Activated CD4-positive, alpha-beta T cell treated with anti-CD3 and anti-CD28 coated beads, Interleukin-2, amount 10 ng/mL, durations not matched to agents 7 days and 5 days (primary cell): ENCODE measurements at regions not wholly inside any gene's neighbourhood (a gene's known extent, or its start where the extent isn't known, plus 50 kb on each side); places are given as distances from the start of the nearest gene placed in this dataset.
"Not testable (repeated sequence)": the region's sequence is repeated elsewhere in the genome, so short reads cannot be mapped to it uniquely, and the experiment has no call there.

Source experiments
- CTCF ChIA-PET: fragments of 350-600 bp; sonication (Branson Sonifier 250); formaldehyde crosslinking; loops from one replicate; lab custom pipeline; 2021; ENCODE audit warnings: antibody characterized with exemption; lab: Charles Lee
- POLR2A ChIA-PET: fragments of 350-600 bp; sonication (Branson Sonifier 250); formaldehyde crosslinking; loops from one replicate; lab custom pipeline; 2021; ENCODE audit warnings: antibody characterized with exemption; lab: Charles Lee
- DNase-seq: peaks from one replicate; pipeline ENCODE4 v3.0.0-alpha.2; 2020
- H3K27ac Mint-ChIP-seq: one replicate; pipeline ENCODE4 v1.8.0; 2021; ENCODE audit warnings: mild to moderate bottlenecking, moderate library complexity, mixed read lengths
- H3K27me3 Mint-ChIP-seq: one replicate; pipeline ENCODE4 v1.8.0; 2021; ENCODE audit warnings: mixed read lengths
- H3K36me3 Mint-ChIP-seq: one replicate; pipeline ENCODE4 v1.8.0; 2021; ENCODE audit warnings: low read depth, mixed read lengths
- H3K4me1 Mint-ChIP-seq: one replicate; pipeline ENCODE4 v1.8.0; 2021; ENCODE audit warnings: mixed read lengths
- H3K4me3 Mint-ChIP-seq: one replicate; pipeline ENCODE4 v1.8.0; 2021; ENCODE audit warnings: mild to moderate bottlenecking, moderate library complexity, mixed read lengths
- H3K9me3 Mint-ChIP-seq: one replicate; pipeline ENCODE4 v1.8.0; 2021; ENCODE audit warnings: mixed read lengths

DNA sequence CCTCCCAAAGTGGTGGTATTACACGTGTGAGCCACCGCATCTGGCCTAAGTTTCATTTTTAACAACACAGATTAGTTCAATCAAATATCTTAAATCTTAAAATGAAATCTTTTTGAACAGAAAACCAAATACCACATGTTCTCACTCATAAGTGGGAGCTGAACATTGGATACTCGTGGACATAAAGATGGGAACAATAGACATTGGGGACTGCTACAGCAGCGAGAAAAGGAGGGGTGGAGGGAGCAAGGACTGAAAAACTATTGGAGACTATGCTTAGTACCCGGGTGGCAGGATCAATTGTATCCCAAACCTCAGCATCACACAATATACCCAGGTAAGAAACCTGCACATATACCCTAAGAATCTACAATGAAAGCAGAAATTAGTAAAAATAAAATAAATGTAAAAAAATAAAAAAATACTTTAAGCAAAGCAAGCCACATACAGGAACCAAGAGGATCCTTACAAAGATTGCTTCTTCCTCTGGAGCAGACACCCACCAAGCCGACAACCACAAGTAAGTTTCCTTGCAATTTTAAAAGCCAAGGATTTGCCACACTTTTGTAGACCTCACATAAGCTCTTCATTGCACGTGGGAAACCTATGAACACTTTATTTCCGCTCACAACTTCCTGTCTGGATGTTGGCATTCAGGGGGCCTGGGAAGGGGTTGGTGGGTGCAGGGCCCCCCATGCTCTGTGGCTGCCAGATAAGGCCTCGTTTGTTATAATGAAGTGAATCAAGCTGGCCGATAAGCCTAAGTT is 147.9 kb downstream of the MYCN start:
- no peak overlapping the region for H3K27ac Mint-ChIP-seq
- ChIA-PET POLR2A (no interaction called here), CTCF (no interaction called here)
- no peaks in the 10 kb centered on the region for H3K27me3 Mint-ChIP-seq
- no peak overlapping the region for H3K4me3 Mint-ChIP-seq
- H3K9me3 Mint-ChIP-seq, result no peaks in the 10 kb centered on the region
- no peaks in the 10 kb centered on the region for H3K36me3 Mint-ChIP-seq
- no peaks in the 10 kb centered on the region for H3K4me1 Mint-ChIP-seq
- DNase-seq, result no peak

GRCh38 chr2:16086136-16086535 is 145.8 kb downstream of the MYCN start:
- not testable (repeated sequence) for H3K4me1 Mint-ChIP-seq, H3K9me3 Mint-ChIP-seq

GRCh38 chr2:16085073-16085472 is 144.7 kb downstream of the MYCN start:
- ChIA-PET CTCF (no interaction called here), POLR2A (no interaction called here)
- DNase-seq, result no peak
- Mint-ChIP-seq H3K4me1 (no peaks in the 10 kb centered on the region), H3K9me3 (no peaks in the 10 kb centered on the region), H3K27me3 (no peaks in the 10 kb centered on the region), H3K36me3 (no peaks in the 10 kb centered on the region), H3K27ac (no peak overlapping the region), H3K4me3 (no peak overlapping the region)

More at GRCh38 chr2:16086136-16086535, 145.8 kb downstream of the MYCN start:
- H3K36me3 Mint-ChIP-seq, POLR2A ChIA-PET, H3K27me3 Mint-ChIP-seq, DNase-seq, H3K4me3 Mint-ChIP-seq, H3K27ac Mint-ChIP-seq, CTCF ChIA-PET: not testable (repeated sequence)

GRCh38 chr2:16084274-16084673 is 143.9 kb downstream of the MYCN start:
- no peaks in the 10 kb centered on the region for H3K4me1 Mint-ChIP-seq
- H3K36me3 Mint-ChIP-seq, result no peaks in the 10 kb centered on the region
- DNase-seq, result no peak
- H3K27me3 Mint-ChIP-seq, result no peaks in the 10 kb centered on the region
- ChIA-PET POLR2A (no interaction called here), CTCF (no interaction called here)
- H3K27ac Mint-ChIP-seq, result no peak overlapping the region
- no peak overlapping the region for H3K4me3 Mint-ChIP-seq
- no peaks in the 10 kb centered on the region for H3K9me3 Mint-ChIP-seq

- no peak overlapping the region for H3K4me3 Mint-ChIP-seq
- CTCF ChIA-PET, result interaction anchor here (0.7 kb wide), 1 partner anchor 22 kb away, joined by 3 read pairs; no protein-coding TSS in a partner anchor
- no peaks in the 10 kb centered on the region for H3K4me1 Mint-ChIP-seq
- H3K9me3 Mint-ChIP-seq, result no peaks in the 10 kb centered on the region
- POLR2A ChIA-PET, result no interaction called here
- no peak overlapping the region for H3K27ac Mint-ChIP-seq
- DNase-seq, result no peak
- no peaks in the 10 kb centered on the region for H3K36me3 Mint-ChIP-seq
- H3K27me3 Mint-ChIP-seq, result no peaks in the 10 kb centered on the region
These were observed 141.9 kb downstream of the MYCN start for GRCh38 chr2:16082276-16082675.

DNA sequence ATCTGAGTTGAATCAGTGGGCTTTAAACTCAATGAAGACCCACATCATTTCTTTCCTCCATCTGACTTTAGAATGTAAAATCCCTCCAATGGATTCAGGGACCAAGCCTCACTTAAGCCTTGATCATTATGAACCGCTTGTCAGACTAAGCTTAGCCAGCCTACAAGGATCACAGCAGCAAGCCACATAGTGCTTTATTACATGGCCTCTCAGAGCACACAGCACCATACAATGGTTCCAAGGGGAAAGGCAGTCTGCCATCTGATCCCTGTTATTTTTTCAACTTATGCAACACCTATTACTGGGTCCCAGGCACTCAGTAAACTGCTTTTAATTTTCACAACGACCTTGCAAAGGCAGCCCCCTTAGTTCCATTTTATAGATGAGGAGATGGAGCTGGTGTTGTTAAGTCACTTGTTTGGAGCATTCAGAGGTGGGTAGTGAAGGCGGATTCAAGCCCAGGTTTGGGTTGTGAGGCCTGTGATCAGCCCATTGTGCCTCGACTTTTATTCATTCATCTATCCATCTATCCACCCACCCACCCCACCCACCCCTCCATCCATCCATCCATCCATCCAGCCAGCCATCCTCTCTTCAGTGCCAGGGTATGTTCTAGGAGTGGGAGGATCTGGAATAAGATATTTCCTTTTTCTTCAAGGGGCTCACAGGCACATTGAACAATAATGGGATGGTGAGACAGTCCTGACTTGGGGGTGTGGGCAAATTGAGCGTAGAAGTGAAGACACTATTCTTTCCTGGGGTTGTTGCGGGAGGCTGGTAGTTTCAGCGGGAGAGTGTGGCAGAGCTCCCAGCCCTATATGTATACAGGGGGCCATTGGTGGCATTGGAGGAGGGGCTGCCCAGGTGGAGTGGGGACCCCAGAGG is 141.2 kb downstream of the MYCN start:
- Mint-ChIP-seq H3K9me3 (no peaks in the 10 kb centered on the region), H3K36me3 (no peaks in the 10 kb centered on the region), H3K4me3 (no peak overlapping the region), H3K4me1 (no peaks in the 10 kb centered on the region), H3K27me3 (no peaks in the 10 kb centered on the region), H3K27ac (no peak overlapping the region)
- CTCF ChIA-PET, result interaction anchor here (0.7 kb wide), 1 partner anchor 22 kb away, joined by 3 read pairs; no protein-coding TSS in a partner anchor
- no peak for DNase-seq
- POLR2A ChIA-PET, result no interaction called here

GRCh38 chr2:16080516-16080915 is 140.2 kb downstream of the MYCN start:
- no peaks in the 10 kb centered on the region for H3K27me3 Mint-ChIP-seq

DNA sequence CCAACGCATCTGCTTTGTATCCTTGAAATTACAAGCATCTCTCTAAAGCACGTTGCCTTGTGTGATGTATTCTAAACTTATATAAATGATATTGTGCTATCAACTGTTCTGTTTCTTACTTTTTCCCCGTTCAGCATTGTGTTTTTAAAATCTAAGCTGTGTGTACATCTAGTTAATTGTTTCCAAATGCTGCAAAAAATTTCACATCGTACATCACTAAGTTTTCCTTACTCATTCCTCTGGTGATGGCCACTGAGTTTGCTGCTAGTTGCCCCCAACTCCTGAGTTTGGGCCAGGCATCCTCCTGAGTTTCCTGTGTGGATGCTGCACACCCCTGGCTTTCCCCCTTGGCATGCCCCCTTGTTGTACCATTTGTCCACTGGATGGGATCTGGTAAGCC is 139.7 kb downstream of the MYCN start:
- Mint-ChIP-seq H3K27ac (no peak overlapping the region), H3K4me1 (no peaks in the 10 kb centered on the region), H3K4me3 (no peak overlapping the region), H3K36me3 (no peaks in the 10 kb centered on the region), H3K27me3 (no peaks in the 10 kb centered on the region), H3K9me3 (no peaks in the 10 kb centered on the region)
- CTCF ChIA-PET, result no interaction called here
- POLR2A ChIA-PET, result interaction anchor here (0.6 kb wide), 1 partner anchor 15 kb away, joined by 13 read pairs; no protein-coding TSS in a partner anchor
- DNase-seq, result no peak

More at GRCh38 chr2:16080516-16080915, 140.2 kb downstream of the MYCN start:
- Mint-ChIP-seq H3K4me3 (no peak overlapping the region), H3K4me1 (no peaks in the 10 kb centered on the region), H3K36me3 (no peaks in the 10 kb centered on the region), H3K9me3 (no peaks in the 10 kb centered on the region), H3K27ac (no peak overlapping the region)
- CTCF ChIA-PET, result no interaction called here
- POLR2A ChIA-PET, result interaction anchor here (0.6 kb wide), 1 partner anchor 15 kb away, joined by 13 read pairs; no protein-coding TSS in a partner anchor
- DNase-seq, result no peak

- ChIA-PET POLR2A (interaction anchor here (0.6 kb wide), 1 partner anchor 16 kb away, joined by 13 read pairs; no protein-coding TSS in a partner anchor), CTCF (no interaction called here)
- no peak overlapping the region for H3K27ac Mint-ChIP-seq
- H3K9me3 Mint-ChIP-seq, result no peaks in the 10 kb centered on the region
- no peaks in the 10 kb centered on the region for H3K27me3 Mint-ChIP-seq
- DNase-seq, result no peak
- no peak overlapping the region for H3K4me3 Mint-ChIP-seq
- H3K36me3 Mint-ChIP-seq, result no peaks in the 10 kb centered on the region
- no peaks in the 10 kb centered on the region for H3K4me1 Mint-ChIP-seq
These were observed 139.3 kb downstream of the MYCN start for GRCh38 chr2:16079637-16080036.

DNA sequence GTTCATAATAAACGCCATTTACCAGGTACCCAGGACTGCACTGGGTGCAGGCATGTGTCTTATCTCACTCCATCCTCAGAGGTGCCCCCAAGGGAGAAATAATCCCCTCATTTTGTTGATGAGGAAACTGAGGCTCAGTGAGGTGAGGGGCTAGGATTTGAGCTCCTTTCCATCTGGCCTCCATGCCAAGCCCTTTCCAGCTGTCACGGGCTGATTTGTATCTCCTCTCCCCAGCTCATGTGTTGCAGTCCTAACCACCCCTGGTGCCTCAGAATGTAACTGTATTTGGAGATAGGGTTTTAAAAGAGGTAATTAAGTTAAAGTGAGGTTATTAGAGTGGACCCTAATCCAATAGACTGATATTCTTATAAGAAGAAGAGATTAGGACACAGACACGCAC is 137.3 kb downstream of the MYCN start:
- no peaks in the 10 kb centered on the region for H3K27me3 Mint-ChIP-seq
- CTCF ChIA-PET, result no interaction called here

GRCh38 chr2:16076911-16077310 is 136.6 kb downstream of the MYCN start:
- Mint-ChIP-seq H3K27ac (no peak overlapping the region), H3K36me3 (no peaks in the 10 kb centered on the region), H3K27me3 (no peaks in the 10 kb centered on the region), H3K4me3 (no peak overlapping the region), H3K9me3 (no peaks in the 10 kb centered on the region), H3K4me1 (no peaks in the 10 kb centered on the region)
- DNase-seq, result no peak
- CTCF ChIA-PET, result no interaction called here
- POLR2A ChIA-PET, result no interaction called here

More for the DNA sequence above, 137.3 kb downstream of the MYCN start:
- Mint-ChIP-seq H3K36me3 (no peaks in the 10 kb centered on the region), H3K4me1 (no peaks in the 10 kb centered on the region), H3K27ac (no peak overlapping the region), H3K9me3 (no peaks in the 10 kb centered on the region), H3K4me3 (no peak overlapping the region)
- no peak for DNase-seq
- POLR2A ChIA-PET, result no interaction called here

- no peak for DNase-seq
- Mint-ChIP-seq H3K27me3 (no peaks in the 10 kb centered on the region), H3K4me3 (no peak overlapping the region), H3K9me3 (no peaks in the 10 kb centered on the region), H3K4me1 (no peaks in the 10 kb centered on the region), H3K36me3 (no peaks in the 10 kb centered on the region), H3K27ac (no peak overlapping the region)
- ChIA-PET POLR2A (no interaction called here), CTCF (no interaction called here)
These were observed 135.0 kb downstream of the MYCN start for GRCh38 chr2:16075045-16076012.
